ENCODE measurements at regions not wholly inside any gene's neighbourhood (a gene's known extent, or its start where the extent isn't known, plus 50 kb on each side); places are given as distances from the start of the nearest gene placed in this dataset.

DNA sequence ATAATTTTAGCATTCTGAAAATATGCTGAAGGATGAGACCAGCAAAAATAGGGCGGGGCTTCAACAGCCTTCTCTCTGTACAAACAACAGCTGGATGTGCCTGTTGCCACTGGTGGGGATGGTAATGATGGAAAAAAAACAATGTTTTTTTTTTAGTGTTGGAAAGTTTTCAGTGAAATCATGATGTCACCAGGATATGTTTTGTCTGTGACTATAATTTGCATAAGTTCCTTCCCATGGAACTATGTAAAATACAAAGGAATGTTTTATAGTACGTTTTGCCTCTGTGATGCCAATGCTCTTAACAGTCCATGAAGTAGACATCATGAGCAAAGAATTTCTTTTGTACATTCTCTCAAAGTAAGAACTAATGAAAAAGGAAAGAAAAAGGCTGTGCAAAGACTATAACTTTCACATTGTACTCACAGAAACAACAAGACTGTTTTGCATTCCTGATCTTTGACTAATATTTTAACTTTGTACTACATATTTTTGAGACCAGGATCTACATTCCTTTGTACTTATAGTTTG is 589.7 kb downstream of the SPRY1 start:
- TF ChIP-seq CTCF (IDR thresholded peaks at IDR 0.05) (no peak), POLR2A (IDR thresholded peaks at IDR 0.05) (no peak)

Data from esophagus squamous epithelium (tissue), 4 donors.